ENCODE measurements at regions not wholly inside any gene's neighbourhood (a gene's known extent, or its start where the extent isn't known, plus 50 kb on each side); places are given as distances from the start of the nearest gene placed in this dataset.

DNA sequence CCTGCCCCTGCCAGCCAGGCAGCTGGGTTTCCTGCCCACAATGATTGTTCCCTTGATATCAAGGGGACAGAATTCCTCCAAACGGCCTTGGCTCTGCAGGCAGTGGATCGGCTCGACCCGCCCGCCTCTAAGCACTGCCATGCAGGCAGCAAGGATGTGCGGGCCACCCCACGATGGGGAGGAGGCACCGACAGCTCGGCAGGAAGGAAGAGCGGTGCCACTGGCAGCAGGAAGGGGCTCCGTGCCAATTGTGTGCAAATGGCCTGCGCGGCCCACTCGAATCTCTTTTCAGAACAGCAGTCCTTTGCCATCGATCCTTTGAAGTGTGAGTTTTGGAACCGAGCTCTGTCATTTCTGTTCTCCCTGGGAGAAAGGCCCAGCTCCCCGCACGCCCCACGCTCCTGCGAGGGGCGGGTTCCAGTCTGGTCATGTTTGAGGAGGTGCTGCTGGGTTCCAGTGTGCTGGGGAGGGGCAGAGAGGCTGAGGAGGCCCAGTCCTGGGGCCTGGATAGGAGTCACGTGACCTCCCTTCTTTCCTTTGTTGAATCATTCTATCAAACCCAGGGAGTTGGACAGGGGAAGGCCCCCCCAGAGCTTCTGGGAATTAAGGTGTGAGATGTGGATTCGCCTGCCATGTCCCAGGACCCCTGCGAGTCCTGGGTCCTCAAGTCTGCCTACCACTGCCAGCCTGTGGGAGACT is 406.0 kb downstream of the CTTN start:
- H3K27me3 ChIP-seq (ENCODE audit: control insufficient read depth in 4 of 4, insufficient read depth in 4 of 4, low read length in 3 of 4): no peaks in the 10 kb centered on the region
- WGBS: 84% methylated on average over 24 of the region's 24 CpGs
- no peak overlapping the region for H3K4me3 ChIP-seq (ENCODE audit: low read depth in 1 of 3, low read length in 3 of 3)
- no peak overlapping the region for H3K9ac ChIP-seq (ENCODE audit: low read depth in 1 of 2, low read length in 2 of 2)
- no peak overlapping the region for H3K27ac ChIP-seq (ENCODE audit: low read depth in 1 of 2, low read length in 2 of 2)
- peaks cover 0 to 29% (median 6%) of the 10 kb centered on the region in 4 donors for H3K36me3 ChIP-seq (ENCODE audit: control insufficient read depth in 4 of 4, insufficient read depth in 3 of 4, low read depth in 1 of 4, low read length in 3 of 4)
- TF ChIP-seq JUND (IDR thresholded peaks at IDR 0.05) (no peak), NR2F2 (IDR thresholded peaks at IDR 0.05) (no peak), YY1 (IDR thresholded peaks at IDR 0.05) (no peak), CTCF (IDR thresholded peaks at IDR 0.05; ENCODE audit: low read depth, low read length, missing input control) (no peak), HNF4G (IDR thresholded peaks at IDR 0.05) (no peak), HNF4A (conservative IDR thresholded peaks at IDR 0.05) (no peak), EGR1 (IDR thresholded peaks at IDR 0.05; ENCODE audit: low read depth in 2 of 2) (no peak), TAF1 (conservative IDR thresholded peaks at IDR 0.05) (no peak), FOXA2 (IDR thresholded peaks at IDR 0.05) (no peak), MAX (IDR thresholded peaks at IDR 0.05) (no peak), REST (IDR thresholded peaks at IDR 0.05) (no peak), GABPA (IDR thresholded peaks at IDR 0.05 in 1 of 2, conservative IDR thresholded peaks at IDR 0.05 in 1 of 2) (no peak), RAD21 (IDR thresholded peaks at IDR 0.05) (no peak), ZBTB33 (IDR thresholded peaks at IDR 0.05) (no peak)
- TF ChIP-seq, protein P1, sequence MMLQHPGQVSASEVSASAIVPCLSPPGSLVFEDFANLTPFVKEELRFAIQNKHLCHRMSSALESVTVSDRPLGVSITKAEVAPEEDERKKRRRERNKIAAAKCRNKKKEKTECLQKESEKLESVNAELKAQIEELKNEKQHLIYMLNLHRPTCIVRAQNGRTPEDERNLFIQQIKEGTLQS (IDR thresholded peaks at IDR 0.05): no peak
- no peaks in the 10 kb centered on the region for H3K9me3 ChIP-seq (ENCODE audit: control insufficient read depth in 4 of 4, low read length in 3 of 4)
- H3K4me1 ChIP-seq (ENCODE audit: control insufficient read depth in 4 of 4, insufficient read depth in 4 of 4, low read length in 3 of 4): no peaks in the 10 kb centered on the region
- no peak for DNase-seq (ENCODE audit: low spot score)

- H3K27ac ChIP-seq (ENCODE audit: low read depth in 1 of 2, low read length in 2 of 2): no peak overlapping the region
- H3K36me3 ChIP-seq (ENCODE audit: control insufficient read depth in 4 of 4, insufficient read depth in 3 of 4, low read depth in 1 of 4, low read length in 3 of 4): peaks cover 2 to 26% (median 6%) of the 10 kb centered on the region in 4 donors
- no peaks in the 10 kb centered on the region for H3K4me1 ChIP-seq (ENCODE audit: control insufficient read depth in 4 of 4, insufficient read depth in 4 of 4, low read length in 3 of 4)
- DNase-seq (ENCODE audit: low spot score): no peak
- no peak overlapping the region for H3K9ac ChIP-seq (ENCODE audit: low read depth in 1 of 2, low read length in 2 of 2)
- H3K9me3 ChIP-seq (ENCODE audit: control insufficient read depth in 4 of 4, low read length in 3 of 4): no peaks in the 10 kb centered on the region
- TF ChIP-seq JUND (IDR thresholded peaks at IDR 0.05) (no peak), MAX (IDR thresholded peaks at IDR 0.05) (no peak)
- no peaks in the 10 kb centered on the region for H3K27me3 ChIP-seq (ENCODE audit: control insufficient read depth in 4 of 4, insufficient read depth in 4 of 4, low read length in 3 of 4)
- H3K4me3 ChIP-seq (ENCODE audit: low read depth in 1 of 3, low read length in 3 of 3): no peak overlapping the region
- 92% methylated on average over 7 of the region's 7 CpGs for WGBS
These were observed 406.9 kb downstream of the CTTN start for GRCh38 chr11:70805243-70805642.

All from liver (tissue), 8 donors.